ENCODE measurements at regions not wholly inside any gene's neighbourhood (a gene's known extent, or its start where the extent isn't known, plus 50 kb on each side); places are given as distances from the start of the nearest gene placed in this dataset.

GRCh38 chr12:123045678-123046077 lies 65.2 kb downstream of the ARL6IP4 start:
- no peak for TF ChIP-seq EZH2 (IDR thresholded peaks at IDR 0.05; ENCODE audit: borderline replicate concordance, insufficient read depth, low read length, poor library complexity, severe bottlenecking)
- no peak for TF ChIP-seq POLR2AphosphoS5 (IDR thresholded peaks at IDR 0.05)
- TF ChIP-seq CTCF (IDR thresholded peaks at IDR 0.05; ENCODE audit: poor library complexity, severe bottlenecking), result no peak
- no peak for TF ChIP-seq SMC3 (conservative IDR thresholded peaks at IDR 0.05; ENCODE audit: poor library complexity)
- no peak for TF ChIP-seq REST (IDR thresholded peaks at IDR 0.05; ENCODE audit: borderline replicate concordance)
